B cell (primary cell): ENCODE measurements at regions not wholly inside any gene's neighbourhood (a gene's known extent, or its start where the extent isn't known, plus 50 kb on each side); places are given as distances from the start of the nearest gene placed in this dataset.

Source experiments
- ATAC-seq: fragments of 200-7000 bp; cut with Tn5 transposase; one replicate; pipeline ENCODE4 v1.10.0; 2021; ENCODE audit warnings: low read depth, mild to moderate bottlenecking, moderate number of reproducible peaks, moderate library complexity
- CTCF ChIA-PET: fragments of 350-600 bp; sonication (Branson Sonifier 250); formaldehyde crosslinking; loops from one replicate; lab custom pipeline; 2021; ENCODE audit warnings: antibody characterized with exemption, inconsistent platforms; lab: Charles Lee
- POLR2A ChIA-PET: fragments of 350-600 bp; sonication (Branson Sonifier 250); formaldehyde crosslinking; loops from one replicate; lab custom pipeline; 2021; ENCODE audit warnings: antibody characterized with exemption; lab: Charles Lee
- DNase-seq: peaks from one replicate; pipeline ENCODE4 v3.0.0; 2013
- H2AFZ ChIP-seq: 2 replicates; pipeline ENCODE4 v1.6.1; 2012; ENCODE audit warnings: mild to moderate bottlenecking, low read depth, low read length; ENCODE audit not compliant: insufficient read depth, poor library complexity, severe bottlenecking
- H3K27ac ChIP-seq, 2 donors: 1 replicate in 1 of 2; 2 replicates in 1 of 2; pipeline ENCODE4 v1.5.1; 2012 to 2013; ENCODE audit warnings: low read length in 2 of 2, mild to moderate bottlenecking in 2 of 2, moderate library complexity in 1 of 2
- H3K27me3 ChIP-seq, 4 experiments: fragments of 200-600 bp in 1 of 4; sonication (generic) in 1 of 4; replicated peaks in 1 of 4; 1 replicate in 2 of 4; 2 replicates in 2 of 4; pipeline versions ENCODE4 v1.6.1 to v1.7.0; 2013 to 2016; ENCODE audit warnings: low read length in 3 of 4, mild to moderate bottlenecking in 2 of 4, mixed read lengths in 1 of 4, moderate library complexity in 1 of 4; ENCODE audit not compliant: insufficient read depth in 4 of 4, control insufficient read depth in 3 of 4; ENCODE audit errors: control extremely low read depth in 1 of 4
- H3K36me3 ChIP-seq, 2 experiments: replicated peaks in 1 of 2; 1 replicate in 1 of 2; 2 replicates in 1 of 2; pipeline versions ENCODE4 v1.6.1 to v1.7.1; 2013; ENCODE audit warnings: low read length in 1 of 2; ENCODE audit not compliant: insufficient read depth in 2 of 2, control insufficient read depth in 1 of 2; ENCODE audit errors: control extremely low read depth in 1 of 2, extremely low read depth in 1 of 2
- H3K4me1 ChIP-seq, 2 donors: fragments of 200-600 bp in 1 of 2; sonication (generic) in 1 of 2; 1 replicate in 1 of 2; 2 replicates in 1 of 2; pipeline versions ENCODE4 v1.5.1 to v1.6.1; 2013 to 2017; ENCODE audit warnings: low read length in 2 of 2; ENCODE audit not compliant: control insufficient read depth in 2 of 2, insufficient read depth in 2 of 2
- H3K4me2 ChIP-seq: replicated peaks from 2 replicates; pipeline ENCODE3; 2012; ENCODE audit warnings: mild to moderate bottlenecking, low read depth, low read length; ENCODE audit not compliant: poor library complexity, severe bottlenecking
- H3K4me3 ChIP-seq, 5 experiments: fragments of 200-600 bp in 1 of 5; sonication (generic) in 1 of 5; 1 replicate in 3 of 5; 2 replicates in 2 of 5; pipeline versions ENCODE4 v1.5.1 to v1.7.0; 2011 to 2016; ENCODE audit warnings: low read length in 4 of 5, mild to moderate bottlenecking in 4 of 5, low read depth in 2 of 5, control low read depth in 1 of 5, moderate library complexity in 1 of 5; ENCODE audit not compliant: insufficient read depth in 1 of 5; ENCODE audit errors: control extremely low read depth in 1 of 5, extremely low read depth in 1 of 5
- H3K79me2 ChIP-seq: fragments of 200-600 bp; sonication (generic); one replicate; pipeline ENCODE4 v1.6.0; 2016; ENCODE audit warnings: low read length; ENCODE audit not compliant: control insufficient read depth, insufficient read depth
- H3K9ac ChIP-seq: fragments of 200-600 bp; sonication (generic); 2 replicates; pipeline ENCODE4 v1.6.1; 2017; ENCODE audit warnings: mild to moderate bottlenecking, low read length, moderate library complexity
- H3K9me3 ChIP-seq, 3 donors: one replicate each; pipeline versions ENCODE4 v1.6.1 to v1.7.1; 2013; ENCODE audit warnings: low read length in 2 of 3; ENCODE audit not compliant: control insufficient read depth in 2 of 3, insufficient read depth in 1 of 3; ENCODE audit errors: control extremely low read depth in 1 of 3
- H4K20me1 ChIP-seq: 2 replicates; pipeline ENCODE4 v1.6.0; 2012; ENCODE audit warnings: mild to moderate bottlenecking, low read length; ENCODE audit not compliant: insufficient read depth, control insufficient read depth, poor library complexity, severe bottlenecking
- H3K27ac Mint-ChIP-seq: one replicate; pipeline ENCODE4 v1.8.0; 2021; ENCODE audit warnings: mixed read lengths
- H3K27me3 Mint-ChIP-seq: one replicate; pipeline ENCODE4 v1.8.0; 2021; ENCODE audit warnings: mixed read lengths
- H3K4me1 Mint-ChIP-seq: one replicate; pipeline ENCODE4 v1.8.0; 2021; ENCODE audit warnings: mixed read lengths
- H3K4me3 Mint-ChIP-seq: one replicate; pipeline ENCODE4 v1.8.0; 2021; ENCODE audit warnings: mixed read lengths
- H3K9me3 Mint-ChIP-seq: one replicate; pipeline ENCODE4 v1.8.0; 2022; ENCODE audit warnings: mixed read lengths; ENCODE audit not compliant: insufficient read depth
- CTCF ChIP-seq: fragments of 200-600 bp; IDR thresholded peaks from one replicate; pipeline ENCODE4 v1.8.0; 2022; ENCODE audit warnings: antibody characterized with exemption, mild to moderate bottlenecking
- EZH2 ChIP-seq: IDR thresholded peaks from 2 replicates; pipeline ENCODE4 v1.6.1; 2012; ENCODE audit warnings: borderline replicate concordance, low read depth, mild to moderate bottlenecking, moderate library complexity, low read length; ENCODE audit not compliant: insufficient read depth, poor library complexity, severe bottlenecking
- WGBS: methylation state at CpG from one replicate; pipeline ENCODE4 v1.1.5; 2013; ENCODE audit warnings: missing lambda C conversion rate; ENCODE audit not compliant: insufficient coverage; 5-methylcytosine and 5-hydroxymethylcytosine counted together
- intact Hi-C: fragments of 100-400 bp; cut with micrococcal nuclease; formaldehyde crosslinking; loops from one replicate; pipeline ENCODE4 v1.10.0; 2022

GRCh38 chr13:111575276-111575675, 254.8 kb downstream of the TEX29 start:
- TF ChIP-seq EZH2, result no peak
- TF ChIP-seq CTCF, result no peak
- Histone ChIP-seq H3K27me3 (no peaks in the 10 kb centered on the region), H4K20me1 (no peaks in the 10 kb centered on the region), H3K4me3 (no peak overlapping the region), H3K4me2 (no peak overlapping the region), H3K36me3 (no peaks in the 10 kb centered on the region), H3K9ac (no peak overlapping the region), H3K79me2 (no peaks in the 10 kb centered on the region), H3K27ac (no peak overlapping the region), H2AFZ (no peak overlapping the region), H3K9me3 (peaks cover 0 to 45% (median 10%) of the 10 kb centered on the region in 3 donors), H3K4me1 (no peaks in the 10 kb centered on the region)
- intact Hi-C loops, result no loop called here
- no peak overlapping the region for H3K4me3 Mint-ChIP-seq
- H3K27ac Mint-ChIP-seq, result no peak overlapping the region
- no peaks in the 10 kb centered on the region for H3K4me1 Mint-ChIP-seq
- ATAC-seq (no peak), DNase-seq (no peak)
- H3K9me3 Mint-ChIP-seq, result peaks cover 14% of the 10 kb centered on the region
- no peaks in the 10 kb centered on the region for H3K27me3 Mint-ChIP-seq
- POLR2A ChIA-PET, result no interaction called here
- CTCF ChIA-PET, result no interaction called here
- 93% methylated on average over 6 of the region's 9 CpGs for WGBS

- WGBS, result 86% methylated on average over 2 of the region's 5 CpGs
- intact Hi-C loops, result no loop called here
- CTCF ChIA-PET, result no interaction called here
Observed at GRCh38 chr13:111575719-111576118, 255.3 kb downstream of the TEX29 start.

More at GRCh38 chr13:111575719-111576118, 255.3 kb downstream of the TEX29 start:
- Histone ChIP-seq H2AFZ (no peak overlapping the region), H3K27me3 (no peaks in the 10 kb centered on the region), H3K79me2 (no peaks in the 10 kb centered on the region), H3K36me3 (no peaks in the 10 kb centered on the region), H3K27ac (no peak overlapping the region), H3K4me2 (no peak overlapping the region), H3K9ac (no peak overlapping the region), H4K20me1 (no peaks in the 10 kb centered on the region), H3K9me3 (peaks cover 0 to 47% (median 10%) of the 10 kb centered on the region in 3 donors), H3K4me3 (no peak overlapping the region), H3K4me1 (no peaks in the 10 kb centered on the region)
- TF ChIP-seq CTCF, result no peak
- no peak for TF ChIP-seq EZH2
- POLR2A ChIA-PET, result no interaction called here
- no peak for DNase-seq
- no peak for ATAC-seq
- Mint-ChIP-seq H3K9me3 (peaks cover 14% of the 10 kb centered on the region), H3K27me3 (no peaks in the 10 kb centered on the region), H3K4me1 (no peaks in the 10 kb centered on the region), H3K4me3 (no peak overlapping the region), H3K27ac (no peak overlapping the region)
